ACC112 (cell line): ENCODE measurements at regions not wholly inside any gene's neighbourhood (a gene's known extent, or its start where the extent isn't known, plus 50 kb on each side); places are given as distances from the start of the nearest gene placed in this dataset.

Source experiments
- H2AFZ ChIP-seq: fragments of 200-600 bp; sonication (generic); one replicate; pipeline ENCODE4 v1.6.0; 2017; ENCODE audit warnings: antibody characterized with exemption, low read length; ENCODE audit not compliant: unreplicated experiment
- H3K27ac ChIP-seq: fragments of 200-600 bp; sonication (generic); 2 replicates; pipeline ENCODE4 v1.5.1; 2014; ENCODE audit warnings: low read depth, mild to moderate bottlenecking, antibody characterized with exemption, low read length, moderate library complexity
- H3K27me3 ChIP-seq: fragments of 200-600 bp; sonication (generic); 2 replicates; pipeline ENCODE4 v1.6.1; 2014; ENCODE audit warnings: mild to moderate bottlenecking, antibody characterized with exemption, low read length, moderate library complexity, mixed read lengths; ENCODE audit not compliant: insufficient read depth
- H3K36me3 ChIP-seq: fragments of 200-600 bp; sonication (generic); 2 replicates; pipeline ENCODE4 v1.6.1; 2016; ENCODE audit warnings: mild to moderate bottlenecking, antibody characterized with exemption, low read length, moderate library complexity, mixed read lengths; ENCODE audit not compliant: insufficient read depth
- H3K4me1 ChIP-seq: fragments of 200-600 bp; sonication (generic); one replicate; pipeline ENCODE4 v1.6.1; 2016; ENCODE audit warnings: low read length, mixed read lengths; ENCODE audit not compliant: insufficient read depth, unreplicated experiment, control insufficient read depth
- H3K4me3 ChIP-seq: fragments of 200-600 bp; sonication (generic); 2 replicates; pipeline ENCODE4 v1.5.1; 2014; ENCODE audit warnings: mild to moderate bottlenecking, low read depth, low read length
- H3K79me2 ChIP-seq: fragments of 200-600 bp; sonication (generic); one replicate; pipeline ENCODE4 v1.6.0; 2016; ENCODE audit warnings: low read length; ENCODE audit not compliant: control insufficient read depth, unreplicated experiment, insufficient read depth

DNA sequence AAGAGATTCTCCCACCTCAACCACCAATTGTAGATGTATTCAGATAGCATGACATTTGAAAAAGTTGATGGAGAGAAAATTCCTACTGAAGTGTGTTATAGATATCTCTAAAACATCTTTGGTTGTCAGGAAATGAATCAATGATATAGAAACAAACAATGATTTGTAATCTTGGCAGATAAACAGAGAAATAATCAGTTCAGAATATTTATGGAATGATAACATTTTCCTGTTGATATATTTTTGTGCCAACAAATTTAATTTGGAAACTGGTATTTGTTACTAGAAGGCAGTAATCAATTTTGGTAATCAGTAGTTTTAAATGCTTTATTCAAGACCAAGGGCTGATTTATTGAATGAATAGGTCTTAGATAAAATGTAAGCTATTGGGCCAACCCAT lies 695.6 kb downstream of the USP25 start:
- Histone ChIP-seq H2AFZ (no peak overlapping the region), H3K36me3 (no peaks in the 10 kb centered on the region), H3K4me3 (no peak overlapping the region), H3K27ac (peak overlapping the region; percentile 57), H3K4me1 (peaks cover 15% of the 10 kb centered on the region), H3K79me2 (peaks cover 5% of the 10 kb centered on the region), H3K27me3 (no peaks in the 10 kb centered on the region)

DNA sequence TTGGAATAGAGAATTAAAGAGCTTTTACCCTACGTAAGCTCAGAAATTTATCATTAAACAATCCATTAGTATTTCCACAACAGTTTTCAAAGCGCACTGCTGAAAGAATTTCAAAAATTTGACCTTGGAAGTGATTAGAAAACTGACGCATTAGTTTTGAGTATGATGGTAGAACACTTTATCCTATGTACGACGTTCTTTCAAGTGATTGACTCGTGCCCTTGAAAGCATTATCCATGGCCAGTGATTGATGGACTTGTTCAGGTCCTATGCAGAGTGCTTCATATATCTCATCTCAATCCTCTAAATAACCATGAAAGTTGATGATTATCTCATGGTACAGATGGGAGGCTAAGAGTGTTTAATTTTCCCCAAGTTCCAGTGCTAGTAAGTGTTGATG lies 697.2 kb downstream of the USP25 start:
- Histone ChIP-seq H3K36me3 (no peaks in the 10 kb centered on the region), H3K27me3 (no peaks in the 10 kb centered on the region), H2AFZ (no peak overlapping the region), H3K4me3 (no peak overlapping the region), H3K4me1 (peaks cover 15% of the 10 kb centered on the region), H3K27ac (no peak overlapping the region), H3K79me2 (peaks cover 3% of the 10 kb centered on the region)

DNA sequence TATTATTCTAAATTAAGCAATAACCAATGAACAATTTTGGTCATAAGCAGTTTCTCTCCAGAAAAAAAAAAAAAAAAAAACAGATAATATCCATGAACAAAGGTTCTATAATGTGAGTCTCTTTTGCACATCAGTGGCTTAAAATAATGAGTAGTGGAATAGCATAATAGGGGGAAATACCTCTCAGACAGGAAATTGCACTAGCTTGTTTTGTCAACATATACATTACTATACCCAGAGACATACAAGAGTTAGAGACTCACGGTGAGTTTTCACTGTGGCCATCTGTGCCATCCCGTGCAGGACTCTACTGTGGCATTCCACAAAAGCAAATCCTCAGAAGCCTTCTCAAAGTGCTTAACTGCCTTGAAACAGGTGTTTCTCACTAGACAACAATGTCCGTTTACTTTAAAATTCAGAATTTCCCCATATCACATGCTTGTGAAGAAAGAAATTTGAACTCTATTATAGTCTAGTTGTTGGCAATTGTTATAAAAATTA lies 697.9 kb downstream of the USP25 start:
- H3K36me3 ChIP-seq: no peaks in the 10 kb centered on the region
- no peak overlapping the region for H3K27ac ChIP-seq
- H3K4me1 ChIP-seq: peaks cover 15% of the 10 kb centered on the region
- no peak overlapping the region for H2AFZ ChIP-seq
- no peak overlapping the region for H3K4me3 ChIP-seq
- H3K27me3 ChIP-seq: no peaks in the 10 kb centered on the region
- peaks cover 2% of the 10 kb centered on the region for H3K79me2 ChIP-seq

- H2AFZ ChIP-seq: no peak overlapping the region
- no peaks in the 10 kb centered on the region for H3K79me2 ChIP-seq
- H3K36me3 ChIP-seq: no peaks in the 10 kb centered on the region
- no peaks in the 10 kb centered on the region for H3K4me1 ChIP-seq
- H3K27me3 ChIP-seq: no peaks in the 10 kb centered on the region
- no peak overlapping the region for H3K27ac ChIP-seq
- H3K4me3 ChIP-seq: no peak overlapping the region
Observed at GRCh38 chr21:16437586-16437985, 707.8 kb downstream of the USP25 start.

GRCh38 chr21:16438761-16439160 lies 709.0 kb downstream of the USP25 start:
- no peaks in the 10 kb centered on the region for H3K4me1 ChIP-seq
- H3K36me3 ChIP-seq: no peaks in the 10 kb centered on the region

DNA sequence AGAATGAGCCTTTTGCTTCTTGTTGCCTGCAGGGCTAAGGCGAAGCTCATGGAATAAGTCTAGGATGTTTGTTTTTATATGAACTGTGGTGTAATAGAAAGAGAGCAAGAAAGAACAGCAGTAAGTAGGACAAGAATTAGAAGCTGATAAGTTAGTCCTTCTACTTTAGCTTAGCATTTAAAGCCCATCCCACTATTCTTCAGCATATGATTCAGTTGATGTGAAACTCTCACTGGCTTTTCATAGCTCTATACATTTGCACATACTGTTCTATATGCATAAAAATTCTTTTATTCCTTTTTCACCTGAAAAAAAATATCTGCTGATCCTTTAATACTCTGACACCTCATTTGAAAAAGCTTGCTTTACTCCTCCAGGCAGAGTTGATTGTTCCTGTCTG lies 712.0 kb downstream of the USP25 start:
- Histone ChIP-seq H3K4me3 (no peak overlapping the region), H3K4me1 (no peaks in the 10 kb centered on the region), H3K36me3 (no peaks in the 10 kb centered on the region), H2AFZ (no peak overlapping the region), H3K27me3 (no peaks in the 10 kb centered on the region), H3K27ac (no peak overlapping the region), H3K79me2 (no peaks in the 10 kb centered on the region)

More at GRCh38 chr21:16438761-16439160, 709.0 kb downstream of the USP25 start:
- Histone ChIP-seq H2AFZ (no peak overlapping the region), H3K79me2 (no peaks in the 10 kb centered on the region), H3K4me3 (no peak overlapping the region), H3K27me3 (no peaks in the 10 kb centered on the region), H3K27ac (no peak overlapping the region)

DNA sequence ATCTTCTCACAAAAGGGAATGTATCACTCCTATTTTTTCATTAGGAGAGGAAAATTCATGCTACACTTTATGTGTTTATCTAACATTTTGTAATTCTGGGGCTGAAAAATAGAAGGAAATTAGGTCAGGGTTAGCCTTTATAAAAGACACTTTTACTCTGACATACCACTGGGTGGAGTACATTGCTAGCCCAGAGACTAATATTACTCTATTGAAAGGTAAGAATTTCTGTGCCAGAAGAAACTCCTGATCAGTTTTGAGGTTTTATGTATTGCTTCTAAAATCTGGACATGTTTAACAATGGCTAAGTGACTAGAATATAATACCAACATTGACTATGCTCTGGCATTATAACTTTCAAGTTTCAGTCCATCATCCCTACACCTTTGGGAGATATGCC lies 724.6 kb downstream of the USP25 start:
- Histone ChIP-seq H2AFZ (no peak overlapping the region), H3K36me3 (0 out of 2 replicates have a peak, but pooled peaks cover 4% of the 10 kb centered on the region), H3K27ac (no peak overlapping the region), H3K79me2 (no peaks in the 10 kb centered on the region), H3K27me3 (no peaks in the 10 kb centered on the region), H3K4me3 (no peak overlapping the region), H3K4me1 (peaks cover 4% of the 10 kb centered on the region)

- Histone ChIP-seq H3K4me3 (no peak overlapping the region), H3K27ac (no peak overlapping the region), H2AFZ (no peak overlapping the region), H3K27me3 (no peaks in the 10 kb centered on the region), H3K79me2 (no peaks in the 10 kb centered on the region), H3K36me3 (no peaks in the 10 kb centered on the region), H3K4me1 (peaks cover 4% of the 10 kb centered on the region)
Observed at GRCh38 chr21:16455526-16455925, 725.7 kb downstream of the USP25 start.

DNA sequence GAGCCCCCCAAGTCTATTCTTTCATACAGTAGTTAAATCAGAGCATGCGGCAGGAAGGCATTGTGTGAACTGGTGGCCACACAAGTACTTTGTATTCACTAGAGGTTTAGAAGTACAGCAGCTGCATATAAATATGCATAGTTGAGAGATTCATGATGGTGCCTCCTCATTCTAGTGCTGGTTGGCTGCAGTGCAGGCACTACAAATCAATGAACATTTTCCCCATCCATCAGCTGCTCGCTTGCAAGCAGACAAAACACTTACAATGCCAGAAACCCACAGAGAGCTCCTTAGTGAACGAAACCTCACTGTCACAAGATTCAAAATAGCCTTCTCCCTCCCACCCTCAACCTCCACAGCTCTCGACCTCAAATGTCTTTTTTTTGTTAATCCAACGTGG lies 726.2 kb downstream of the USP25 start:
- Histone ChIP-seq H3K79me2 (no peaks in the 10 kb centered on the region), H3K36me3 (no peaks in the 10 kb centered on the region), H2AFZ (no peak overlapping the region), H3K4me1 (peaks cover 4% of the 10 kb centered on the region), H3K27ac (no peak overlapping the region), H3K4me3 (no peak overlapping the region), H3K27me3 (no peaks in the 10 kb centered on the region)

- no peak overlapping the region for H3K27ac ChIP-seq
- H3K4me1 ChIP-seq: peaks cover 4% of the 10 kb centered on the region
- no peaks in the 10 kb centered on the region for H3K79me2 ChIP-seq
- no peak overlapping the region for H3K4me3 ChIP-seq
- no peaks in the 10 kb centered on the region for H3K27me3 ChIP-seq
- H3K36me3 ChIP-seq: no peaks in the 10 kb centered on the region
- H2AFZ ChIP-seq: no peak overlapping the region
Observed at GRCh38 chr21:16457498-16457897, 727.7 kb downstream of the USP25 start.

GRCh38 chr21:16460936-16461335 lies 731.2 kb downstream of the USP25 start:
- H3K27ac ChIP-seq: no peak overlapping the region

More at GRCh38 chr21:16460936-16461335, 731.2 kb downstream of the USP25 start:
- Histone ChIP-seq H3K4me1 (no peaks in the 10 kb centered on the region), H3K27me3 (no peaks in the 10 kb centered on the region), H3K4me3 (no peak overlapping the region), H3K79me2 (no peaks in the 10 kb centered on the region), H2AFZ (no peak overlapping the region), H3K36me3 (no peaks in the 10 kb centered on the region)
